Keratinocyte (primary cell): ENCODE measurements at regions not wholly inside any gene's neighbourhood (a gene's known extent, or its start where the extent isn't known, plus 50 kb on each side); places are given as distances from the start of the nearest gene placed in this dataset.
"Not testable (repeated sequence)": the region's sequence is repeated elsewhere in the genome, so short reads cannot be mapped to it uniquely, and the experiment has no call there.

Experiments used
- EZH2 ChIP-seq: IDR thresholded peaks from one replicate; pipeline ENCODE4 v1.6.1; 2012; ENCODE audit warnings: inconsistent platforms, mild to moderate bottlenecking, low read length, moderate library complexity
- TF ChIP-seq, protein P1 (sequence below), 3 experiments: IDR thresholded peaks in 1 of 3; conservative IDR thresholded peaks in 1 of 3; optimal IDR thresholded peaks in 1 of 3; 2 replicates in 2 of 3; 3 replicates in 1 of 3; pipeline versions ENCODE3 to v1.5.1; 2011; ENCODE audit warnings: low read length in 3 of 3, mild to moderate bottlenecking in 3 of 3, moderate library complexity in 2 of 3, control low read depth in 1 of 3, inconsistent platforms in 1 of 3; ENCODE audit not compliant: insufficient read depth in 2 of 3; ENCODE audit errors: extremely low read depth in 1 of 3

DNA sequence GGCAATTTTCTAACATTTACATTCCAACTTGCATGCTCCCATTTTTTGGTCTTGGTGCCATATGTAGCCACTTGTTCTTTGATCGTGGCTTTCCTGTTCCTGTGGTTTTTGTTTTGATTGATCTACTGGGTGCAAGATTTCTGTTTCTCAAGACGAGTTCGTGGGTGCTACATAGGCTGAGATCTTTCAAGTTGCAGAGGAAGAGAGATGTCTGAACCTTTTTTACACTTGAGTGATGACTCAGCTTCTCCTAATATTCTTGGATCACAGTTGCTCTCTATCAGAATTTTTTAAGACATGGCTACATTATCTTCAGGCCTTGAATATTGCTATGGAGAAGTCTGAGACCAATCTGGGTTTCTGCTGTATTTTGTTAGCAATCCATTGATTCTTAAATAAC is 85.1 kb downstream of the SRGAP2 start:
- TF ChIP-seq, protein P1, sequence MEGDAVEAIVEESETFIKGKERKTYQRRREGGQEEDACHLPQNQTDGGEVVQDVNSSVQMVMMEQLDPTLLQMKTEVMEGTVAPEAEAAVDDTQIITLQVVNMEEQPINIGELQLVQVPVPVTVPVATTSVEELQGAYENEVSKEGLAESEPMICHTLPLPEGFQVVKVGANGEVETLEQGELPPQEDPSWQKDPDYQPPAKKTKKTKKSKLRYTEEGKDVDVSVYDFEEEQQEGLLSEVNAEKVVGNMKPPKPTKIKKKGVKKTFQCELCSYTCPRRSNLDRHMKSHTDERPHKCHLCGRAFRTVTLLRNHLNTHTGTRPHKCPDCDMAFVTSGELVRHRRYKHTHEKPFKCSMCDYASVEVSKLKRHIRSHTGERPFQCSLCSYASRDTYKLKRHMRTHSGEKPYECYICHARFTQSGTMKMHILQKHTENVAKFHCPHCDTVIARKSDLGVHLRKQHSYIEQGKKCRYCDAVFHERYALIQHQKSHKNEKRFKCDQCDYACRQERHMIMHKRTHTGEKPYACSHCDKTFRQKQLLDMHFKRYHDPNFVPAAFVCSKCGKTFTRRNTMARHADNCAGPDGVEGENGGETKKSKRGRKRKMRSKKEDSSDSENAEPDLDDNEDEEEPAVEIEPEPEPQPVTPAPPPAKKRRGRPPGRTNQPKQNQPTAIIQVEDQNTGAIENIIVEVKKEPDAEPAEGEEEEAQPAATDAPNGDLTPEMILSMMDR (optimal IDR thresholded peaks at IDR 0.05 in 1 of 3, IDR thresholded peaks at IDR 0.05 in 1 of 3, conservative IDR thresholded peaks at IDR 0.05 in 1 of 3; ENCODE audit: extremely low read depth in 1 of 3, insufficient read depth in 2 of 3, low read length in 3 of 3) = not testable (repeated sequence)
- TF ChIP-seq EZH2 = not testable (repeated sequence)
